ENCODE measurements at regions not wholly inside any gene's neighbourhood (a gene's known extent, or its start where the extent isn't known, plus 50 kb on each side); places are given as distances from the start of the nearest gene placed in this dataset.

DNA sequence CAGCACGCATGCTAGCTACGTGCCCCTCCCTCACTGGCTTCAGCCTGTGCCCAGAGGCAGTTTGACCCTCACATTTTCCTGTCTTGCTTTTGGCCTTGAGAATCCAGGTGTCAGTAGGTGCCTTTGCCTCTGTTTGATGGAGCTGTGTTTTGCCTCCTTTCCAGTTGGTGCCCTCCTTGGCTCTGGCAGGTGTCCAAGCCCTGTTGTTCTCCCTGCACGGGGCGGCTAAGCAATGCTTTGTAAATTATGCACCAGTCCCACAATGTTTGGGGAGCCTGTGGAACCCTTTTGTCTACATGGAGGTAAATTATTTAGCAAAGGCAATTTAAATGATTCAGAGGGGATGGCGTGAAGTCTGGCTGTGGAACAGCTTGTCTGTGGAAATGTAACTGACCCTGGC is 202.9 kb upstream of the BOD1L1 start:
- Histone ChIP-seq H3K36me3 (no peaks in the 10 kb centered on the region), H3K27ac (no peak overlapping the region), H3K4me1 (ENCODE audit: control insufficient read depth in 1 of 2, low read depth in 2 of 2) (no peaks in the 10 kb centered on the region), H3K4me3 (no peak overlapping the region), H3K27me3 (replicated peaks; ENCODE audit: insufficient read depth) (no peaks in the 10 kb centered on the region), H3K9me3 (no peaks in the 10 kb centered on the region)
- ATAC-seq (ENCODE audit: insufficient number of reproducible peaks, low FRiP score, low read depth) (no peak), DNase-seq (ENCODE audit: low spot score) (no peak)
- TF ChIP-seq, protein P1, sequence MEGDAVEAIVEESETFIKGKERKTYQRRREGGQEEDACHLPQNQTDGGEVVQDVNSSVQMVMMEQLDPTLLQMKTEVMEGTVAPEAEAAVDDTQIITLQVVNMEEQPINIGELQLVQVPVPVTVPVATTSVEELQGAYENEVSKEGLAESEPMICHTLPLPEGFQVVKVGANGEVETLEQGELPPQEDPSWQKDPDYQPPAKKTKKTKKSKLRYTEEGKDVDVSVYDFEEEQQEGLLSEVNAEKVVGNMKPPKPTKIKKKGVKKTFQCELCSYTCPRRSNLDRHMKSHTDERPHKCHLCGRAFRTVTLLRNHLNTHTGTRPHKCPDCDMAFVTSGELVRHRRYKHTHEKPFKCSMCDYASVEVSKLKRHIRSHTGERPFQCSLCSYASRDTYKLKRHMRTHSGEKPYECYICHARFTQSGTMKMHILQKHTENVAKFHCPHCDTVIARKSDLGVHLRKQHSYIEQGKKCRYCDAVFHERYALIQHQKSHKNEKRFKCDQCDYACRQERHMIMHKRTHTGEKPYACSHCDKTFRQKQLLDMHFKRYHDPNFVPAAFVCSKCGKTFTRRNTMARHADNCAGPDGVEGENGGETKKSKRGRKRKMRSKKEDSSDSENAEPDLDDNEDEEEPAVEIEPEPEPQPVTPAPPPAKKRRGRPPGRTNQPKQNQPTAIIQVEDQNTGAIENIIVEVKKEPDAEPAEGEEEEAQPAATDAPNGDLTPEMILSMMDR (IDR thresholded peaks at IDR 0.05), result no peak

DNA sequence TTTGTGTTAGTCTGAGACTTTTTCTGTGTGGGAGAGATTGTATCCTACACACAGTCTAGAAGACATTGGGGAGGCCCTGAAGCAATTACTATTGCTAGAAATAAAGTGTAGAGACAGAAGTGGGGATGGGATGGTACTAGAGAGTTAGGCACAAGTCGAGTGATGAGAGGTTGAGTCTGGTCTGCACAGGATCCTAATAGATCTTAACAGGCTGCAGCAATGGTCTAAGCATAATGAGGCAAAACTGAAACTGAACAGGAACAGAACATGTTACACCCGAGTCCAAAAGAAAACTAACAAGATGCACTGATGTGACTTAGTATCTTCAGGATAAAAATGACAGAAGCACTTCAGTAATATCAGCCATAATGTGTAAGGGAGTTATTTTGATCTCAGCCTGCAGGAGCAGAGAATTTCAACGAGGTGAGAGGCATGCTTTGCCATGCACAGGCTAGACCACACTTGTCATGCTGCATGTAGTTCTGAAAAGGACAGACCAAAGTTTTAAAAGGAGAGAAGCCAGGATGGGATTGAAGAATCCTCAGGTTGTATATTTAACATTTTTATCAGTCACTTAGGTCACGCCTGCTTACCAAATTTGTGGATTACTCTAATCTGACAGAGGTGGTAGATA is 205.8 kb upstream of the BOD1L1 start:
- H3K9me3 ChIP-seq, result no peaks in the 10 kb centered on the region
- no peaks in the 10 kb centered on the region for H3K36me3 ChIP-seq
- ATAC-seq (ENCODE audit: insufficient number of reproducible peaks, low FRiP score, low read depth) (no peak), DNase-seq (ENCODE audit: low spot score) (no peak)
- no peaks in the 10 kb centered on the region for H3K4me1 ChIP-seq (ENCODE audit: control insufficient read depth in 1 of 2, low read depth in 2 of 2)
- TF ChIP-seq, protein P1 (IDR thresholded peaks at IDR 0.05), result no peak
- no peak overlapping the region for H3K4me3 ChIP-seq
- no peak overlapping the region for H3K27ac ChIP-seq
- no peaks in the 10 kb centered on the region for H3K27me3 ChIP-seq (replicated peaks; ENCODE audit: insufficient read depth)

DNA sequence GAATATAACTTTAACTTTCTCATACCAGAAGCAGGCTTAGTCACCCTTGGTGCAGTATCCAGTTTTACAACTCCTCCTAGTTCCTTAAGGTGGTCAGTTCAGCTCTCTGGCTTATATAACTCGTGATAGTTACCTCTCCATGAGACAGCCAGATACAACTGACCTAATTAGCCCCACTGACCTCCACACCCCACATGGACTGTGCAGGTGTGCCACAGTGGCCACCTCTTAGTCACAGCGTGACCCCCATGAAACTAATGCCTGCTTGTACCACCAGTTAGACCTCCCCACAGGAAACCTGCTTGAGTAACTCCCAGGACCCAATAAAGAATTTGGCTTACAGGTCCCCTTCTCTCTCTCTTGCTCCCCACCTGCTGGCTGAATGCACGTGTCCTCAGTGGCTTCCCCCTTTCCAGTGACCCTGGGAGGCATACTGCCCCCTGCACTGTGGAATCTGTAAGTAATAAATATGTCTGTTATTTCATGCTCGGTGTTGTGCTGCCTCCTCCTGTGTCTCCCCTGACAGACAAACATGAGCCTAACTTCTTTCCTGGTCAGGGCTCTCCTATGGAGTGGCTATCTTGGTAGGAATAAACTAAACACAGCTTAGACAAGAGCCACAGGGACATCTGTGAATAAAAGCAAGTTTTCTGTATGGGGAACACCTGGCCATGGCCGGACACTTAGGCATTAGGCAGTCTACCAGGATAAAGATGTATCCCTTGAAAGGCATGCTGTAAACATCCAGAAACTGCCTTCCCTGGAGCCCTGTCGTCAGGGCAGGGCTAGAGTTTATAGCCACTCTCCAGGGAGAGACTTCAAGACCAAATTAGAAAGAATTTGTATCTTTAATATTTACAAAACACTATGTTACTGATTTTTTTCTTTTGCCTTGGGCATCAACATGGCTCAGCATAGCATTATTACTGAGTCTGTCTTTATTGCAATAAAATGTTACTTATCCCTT is 209.7 kb upstream of the BOD1L1 start:
- no peak for ATAC-seq (ENCODE audit: insufficient number of reproducible peaks, low FRiP score, low read depth)
- Histone ChIP-seq H3K4me3 (no peak overlapping the region), H3K36me3 (no peaks in the 10 kb centered on the region), H3K4me1 (ENCODE audit: control insufficient read depth in 1 of 2, low read depth in 2 of 2) (no peaks in the 10 kb centered on the region), H3K27ac (no peak overlapping the region), H3K9me3 (no peaks in the 10 kb centered on the region), H3K27me3 (replicated peaks; ENCODE audit: insufficient read depth) (no peaks in the 10 kb centered on the region)
- no peak for DNase-seq (ENCODE audit: low spot score)
- TF ChIP-seq, protein P1 (IDR thresholded peaks at IDR 0.05), result no peak

DNA sequence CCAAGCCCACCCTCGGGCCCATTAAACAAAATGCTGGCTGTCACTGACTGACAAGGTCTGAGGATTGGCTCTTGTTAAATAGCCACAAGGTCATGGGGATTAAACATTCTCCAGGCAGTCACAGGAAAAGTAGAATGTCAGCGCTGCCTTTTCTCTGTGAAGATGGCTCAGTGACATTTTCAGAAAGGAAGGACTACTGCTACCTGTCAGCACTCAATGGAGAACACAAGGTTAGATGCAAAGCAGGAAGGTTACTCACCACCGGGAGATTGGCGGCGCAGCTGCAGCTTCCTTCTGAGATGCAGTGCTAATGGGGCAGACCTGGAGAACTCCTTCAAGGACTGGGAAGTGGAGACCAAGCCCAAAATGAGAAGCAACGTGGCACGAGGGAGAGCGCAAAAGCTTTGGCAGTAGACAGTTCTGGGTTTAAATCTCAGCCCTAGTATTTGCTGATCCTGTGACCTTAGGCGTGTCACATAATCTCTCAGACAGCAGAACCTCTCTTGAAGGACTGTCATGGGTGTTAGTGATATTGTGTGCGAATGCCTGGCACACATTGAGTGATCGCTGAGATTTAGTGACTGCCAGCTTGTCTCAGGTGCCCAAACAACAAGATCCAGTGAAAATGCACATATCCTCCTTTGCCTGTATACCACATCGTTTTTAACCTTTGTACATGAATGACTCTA is 213.1 kb upstream of the BOD1L1 start:
- peaks cover 0 to 7% of the 10 kb centered on the region in 2 donors for H3K4me1 ChIP-seq (ENCODE audit: control insufficient read depth in 1 of 2, low read depth in 2 of 2)
- H3K4me3 ChIP-seq, result no peak overlapping the region
- no peaks in the 10 kb centered on the region for H3K36me3 ChIP-seq
- no peak for ATAC-seq (ENCODE audit: insufficient number of reproducible peaks, low FRiP score, low read depth)
- no peak overlapping the region for H3K27ac ChIP-seq
- no peaks in the 10 kb centered on the region for H3K27me3 ChIP-seq (replicated peaks; ENCODE audit: insufficient read depth)
- H3K9me3 ChIP-seq, result no peaks in the 10 kb centered on the region
- TF ChIP-seq, protein P1 (IDR thresholded peaks at IDR 0.05), result no peak
- no peak for DNase-seq (ENCODE audit: low spot score)

DNA sequence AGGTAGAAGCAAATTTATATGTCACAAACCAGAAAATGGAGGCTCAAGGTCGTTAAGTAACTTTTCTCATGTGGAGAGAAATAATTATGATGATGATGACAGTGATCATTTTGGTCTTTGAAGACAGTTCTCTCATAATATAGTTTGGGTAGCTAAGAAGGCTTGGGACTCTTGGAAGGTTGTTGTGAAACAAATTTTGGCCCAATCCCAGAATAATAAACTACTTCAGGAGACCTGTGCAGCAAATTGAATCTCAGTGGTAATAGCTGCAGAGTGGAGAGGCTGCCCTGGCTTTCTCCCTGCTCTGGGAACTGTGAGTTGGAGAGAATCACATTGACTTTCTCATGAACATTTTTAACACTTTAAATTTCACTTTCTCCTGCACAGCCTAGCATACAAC is 217.2 kb upstream of the BOD1L1 start:
- Histone ChIP-seq H3K4me3 (no peak overlapping the region), H3K36me3 (no peaks in the 10 kb centered on the region), H3K9me3 (no peaks in the 10 kb centered on the region), H3K27me3 (replicated peaks; ENCODE audit: insufficient read depth) (no peaks in the 10 kb centered on the region), H3K27ac (no peak overlapping the region), H3K4me1 (ENCODE audit: control insufficient read depth in 1 of 2, low read depth in 2 of 2) (peaks cover 0 to 7% of the 10 kb centered on the region in 2 donors)
- ATAC-seq (ENCODE audit: insufficient number of reproducible peaks, low FRiP score, low read depth) (no peak), DNase-seq (ENCODE audit: low spot score) (no peak)
- TF ChIP-seq, protein P1 (IDR thresholded peaks at IDR 0.05), result no peak

All from thoracic aorta (tissue), 2 donors.